ENCODE measurements at regions not wholly inside any gene's neighbourhood (a gene's known extent, or its start where the extent isn't known, plus 50 kb on each side); places are given as distances from the start of the nearest gene placed in this dataset.

DNA sequence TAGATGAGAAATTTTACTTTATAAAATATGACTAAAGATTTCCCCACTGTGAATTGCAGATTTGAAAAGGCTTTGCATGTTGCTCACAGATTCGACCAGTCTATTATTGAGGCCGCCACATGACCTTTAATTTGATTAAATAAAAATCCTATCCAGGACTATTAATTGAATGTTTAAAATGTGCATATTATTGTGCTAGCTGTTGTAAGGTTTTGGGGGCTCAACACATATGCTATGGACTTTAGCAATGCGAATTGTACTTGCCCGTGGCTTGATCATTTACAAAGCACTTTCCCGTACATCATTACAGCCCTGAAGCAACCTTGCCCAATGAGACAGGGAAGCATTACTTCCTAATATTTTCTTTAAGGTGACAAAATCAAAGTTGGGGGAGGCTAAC, 243.0 kb downstream of the ACTR3B start:
- no peak for DNase-seq (ENCODE audit: low read depth)
- TF ChIP-seq, protein P1, sequence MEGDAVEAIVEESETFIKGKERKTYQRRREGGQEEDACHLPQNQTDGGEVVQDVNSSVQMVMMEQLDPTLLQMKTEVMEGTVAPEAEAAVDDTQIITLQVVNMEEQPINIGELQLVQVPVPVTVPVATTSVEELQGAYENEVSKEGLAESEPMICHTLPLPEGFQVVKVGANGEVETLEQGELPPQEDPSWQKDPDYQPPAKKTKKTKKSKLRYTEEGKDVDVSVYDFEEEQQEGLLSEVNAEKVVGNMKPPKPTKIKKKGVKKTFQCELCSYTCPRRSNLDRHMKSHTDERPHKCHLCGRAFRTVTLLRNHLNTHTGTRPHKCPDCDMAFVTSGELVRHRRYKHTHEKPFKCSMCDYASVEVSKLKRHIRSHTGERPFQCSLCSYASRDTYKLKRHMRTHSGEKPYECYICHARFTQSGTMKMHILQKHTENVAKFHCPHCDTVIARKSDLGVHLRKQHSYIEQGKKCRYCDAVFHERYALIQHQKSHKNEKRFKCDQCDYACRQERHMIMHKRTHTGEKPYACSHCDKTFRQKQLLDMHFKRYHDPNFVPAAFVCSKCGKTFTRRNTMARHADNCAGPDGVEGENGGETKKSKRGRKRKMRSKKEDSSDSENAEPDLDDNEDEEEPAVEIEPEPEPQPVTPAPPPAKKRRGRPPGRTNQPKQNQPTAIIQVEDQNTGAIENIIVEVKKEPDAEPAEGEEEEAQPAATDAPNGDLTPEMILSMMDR (IDR thresholded peaks at IDR 0.05; ENCODE audit: insufficient read depth, low read depth, low read length): no peak
- H3K4me3 ChIP-seq (ENCODE audit: low read depth, low read length): no peak overlapping the region

DNA sequence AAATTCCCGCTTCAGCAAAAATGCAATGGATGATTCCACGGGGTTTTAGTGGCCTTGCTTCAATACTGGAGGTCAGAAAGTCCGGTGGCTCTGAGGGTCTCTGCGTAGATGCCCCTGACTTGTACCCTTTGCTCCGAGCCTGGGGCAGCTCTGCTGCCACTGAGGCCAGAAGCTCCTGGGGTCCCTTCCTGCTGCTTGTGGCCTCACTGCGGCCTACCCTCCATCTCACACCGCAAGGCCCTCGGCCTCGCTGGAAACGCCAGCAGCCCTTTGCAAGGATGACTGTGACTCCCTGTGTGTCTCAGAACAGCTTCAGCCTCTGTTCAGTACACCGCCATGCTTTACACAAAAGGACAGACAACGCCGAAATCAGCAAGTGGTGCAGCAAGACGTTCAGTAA, 244.8 kb downstream of the ACTR3B start:
- no peak for DNase-seq (ENCODE audit: low read depth)
- no peak overlapping the region for H3K4me3 ChIP-seq (ENCODE audit: low read depth, low read length)
- TF ChIP-seq, protein P1 (IDR thresholded peaks at IDR 0.05; ENCODE audit: insufficient read depth, low read depth, low read length): no peak

DNA sequence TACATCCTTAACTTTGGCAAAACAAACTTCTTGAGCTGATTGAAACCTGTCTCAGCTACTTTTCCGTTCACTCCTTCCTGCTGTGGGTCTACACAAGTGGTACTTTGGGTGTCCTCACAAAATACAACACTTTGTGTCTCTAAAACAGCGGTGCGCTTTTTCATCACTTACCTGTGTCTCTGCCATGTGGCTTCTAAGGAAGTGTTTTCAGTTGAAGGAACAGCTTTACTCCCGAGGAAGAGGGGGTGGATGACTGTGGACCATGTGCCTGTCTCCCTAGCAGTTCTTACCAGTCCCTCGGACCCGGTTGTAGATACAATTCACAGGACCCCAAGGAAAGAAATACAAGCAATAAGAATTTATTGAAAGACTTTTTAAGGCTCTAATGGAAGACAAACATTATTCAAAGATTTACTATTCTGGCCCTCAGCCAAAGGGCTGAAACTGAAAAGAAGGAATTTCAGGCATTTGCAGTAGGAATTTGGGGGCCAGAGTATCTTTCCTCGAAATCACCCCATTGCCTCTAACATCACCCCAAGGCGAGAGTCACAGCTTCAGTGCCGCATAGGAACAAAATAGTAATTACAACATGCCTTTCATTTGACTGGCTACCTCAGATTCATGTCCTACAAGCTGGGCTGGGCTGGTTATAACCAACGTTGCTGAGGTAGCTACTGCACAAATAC, 246.3 kb downstream of the ACTR3B start:
- DNase-seq (ENCODE audit: low read depth): no peak
- TF ChIP-seq, protein P1 (IDR thresholded peaks at IDR 0.05; ENCODE audit: insufficient read depth, low read depth, low read length): no peak
- no peak overlapping the region for H3K4me3 ChIP-seq (ENCODE audit: low read depth, low read length)

DNA sequence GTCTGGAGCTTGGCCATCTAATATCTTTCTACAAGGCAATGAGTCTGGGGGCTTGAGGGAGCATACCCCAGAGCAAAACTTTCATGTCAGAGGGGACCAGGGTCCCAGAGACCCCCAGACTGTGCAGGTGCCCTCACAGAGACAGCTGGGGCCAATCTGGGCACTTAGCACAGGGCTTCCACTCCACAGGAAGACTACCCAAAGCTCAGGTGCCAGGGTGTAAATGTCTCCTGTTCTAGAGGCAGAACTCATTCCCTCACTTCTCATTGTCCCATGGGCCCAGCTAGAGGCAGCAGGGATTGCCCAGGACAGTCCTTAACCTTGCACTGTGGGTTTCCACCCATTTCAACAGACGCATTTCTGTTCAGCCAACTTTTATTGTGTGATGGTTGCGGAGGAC, 246.9 kb downstream of the ACTR3B start:
- TF ChIP-seq, protein P1 (IDR thresholded peaks at IDR 0.05; ENCODE audit: insufficient read depth, low read depth, low read length): no peak
- DNase-seq (ENCODE audit: low read depth): no peak
- no peak overlapping the region for H3K4me3 ChIP-seq (ENCODE audit: low read depth, low read length)

DNA sequence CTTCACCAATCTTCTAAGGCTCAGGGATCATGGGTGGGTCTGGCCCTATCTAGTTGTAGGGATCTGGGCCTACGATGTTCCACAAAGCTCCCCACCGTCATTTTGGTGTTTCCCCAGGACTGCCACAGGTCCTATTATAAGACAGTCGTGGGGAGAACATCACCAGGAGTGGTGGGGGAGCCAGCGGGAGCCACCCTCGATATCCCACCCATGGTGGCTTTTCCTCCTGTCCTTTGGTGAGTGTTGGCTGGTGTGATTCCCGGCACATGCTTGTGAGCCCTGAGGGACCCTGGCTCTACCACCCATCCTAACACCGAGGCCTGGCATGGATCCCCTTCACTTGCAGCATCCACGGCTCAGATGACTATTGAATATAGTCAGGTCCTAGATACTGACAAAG, 247.4 kb downstream of the ACTR3B start:
- TF ChIP-seq, protein P1 (IDR thresholded peaks at IDR 0.05; ENCODE audit: insufficient read depth, low read depth, low read length): no peak
- no peak overlapping the region for H3K4me3 ChIP-seq (ENCODE audit: low read depth, low read length)
- DNase-seq (ENCODE audit: low read depth): no peak

DNA sequence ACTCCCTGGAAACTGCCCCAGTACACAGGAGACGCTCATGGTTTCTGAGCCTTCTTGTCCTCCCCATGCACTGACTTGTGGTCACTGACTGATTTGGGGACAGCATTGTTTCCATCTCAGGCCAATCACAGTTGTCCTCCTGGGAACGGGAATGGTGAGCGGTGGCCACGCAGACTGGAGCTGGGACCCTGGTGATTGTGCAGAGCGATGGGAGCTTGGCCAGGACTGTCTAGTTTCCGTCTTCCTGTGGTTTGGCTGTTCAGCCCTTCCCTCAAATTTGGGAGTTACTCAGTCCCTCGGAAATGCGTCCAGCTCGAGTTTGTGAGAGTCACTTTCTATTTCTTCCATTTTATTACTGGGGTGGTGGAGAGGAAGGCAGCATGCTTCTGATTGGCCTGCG, 250.9 kb downstream of the ACTR3B start:
- no peak for DNase-seq (ENCODE audit: low read depth)
- TF ChIP-seq, protein P1 (IDR thresholded peaks at IDR 0.05; ENCODE audit: insufficient read depth, low read depth, low read length): no peak
- H3K4me3 ChIP-seq (ENCODE audit: low read depth, low read length): no peak overlapping the region

DNA sequence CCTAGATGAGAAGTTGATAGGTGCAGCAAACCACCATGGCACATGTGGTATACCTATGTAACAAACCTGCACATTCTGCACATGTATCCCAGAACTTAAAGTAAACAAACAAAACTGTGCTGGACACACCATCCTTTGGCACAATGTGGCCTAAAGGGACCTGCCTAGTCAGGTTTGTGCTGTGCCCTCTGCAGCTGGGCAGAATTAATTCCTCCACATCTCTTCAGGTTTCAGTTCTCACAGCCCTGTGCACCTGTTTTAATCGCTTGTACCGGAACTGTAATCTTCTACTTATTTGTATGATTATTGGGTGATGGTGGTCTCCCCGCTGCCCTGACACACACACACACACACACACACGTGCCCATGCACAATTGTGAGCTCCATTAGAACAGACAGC, 252.7 kb downstream of the ACTR3B start:
- TF ChIP-seq, protein P1 (IDR thresholded peaks at IDR 0.05; ENCODE audit: insufficient read depth, low read depth, low read length): no peak
- DNase-seq (ENCODE audit: low read depth): no peak
- no peak overlapping the region for H3K4me3 ChIP-seq (ENCODE audit: low read depth, low read length)
